Loucy (cell line): ENCODE measurements at regions not wholly inside any gene's neighbourhood (a gene's known extent, or its start where the extent isn't known, plus 50 kb on each side); places are given as distances from the start of the nearest gene placed in this dataset.

ENCODE experiments used
- H2AFZ ChIP-seq: fragments of 200-600 bp; sonication (generic); 2 replicates; pipeline ENCODE4 v1.6.0; 2016; ENCODE audit warnings: antibody characterized with exemption, mild to moderate bottlenecking, low read length, moderate library complexity
- H3F3A ChIP-seq: fragments of 200-600 bp; 2 replicates; pipeline ENCODE4 v1.6.0; 2016; ENCODE audit warnings: antibody characterized with exemption, low read depth, mild to moderate bottlenecking
- H3K27me3 ChIP-seq: fragments of 200-600 bp; sonication (generic); 2 replicates; pipeline ENCODE4 v1.6.1; 2014; ENCODE audit warnings: low read length, mild to moderate bottlenecking; ENCODE audit not compliant: insufficient read depth, poor library complexity, severe bottlenecking
- H3K36me3 ChIP-seq: fragments of 200-600 bp; sonication (generic); 2 replicates; pipeline ENCODE4 v1.6.1; 2016; ENCODE audit warnings: low read length; ENCODE audit not compliant: insufficient read depth
- H3K4me1 ChIP-seq: fragments of 200-600 bp; sonication (generic); 2 replicates; pipeline ENCODE4 v1.5.1; 2014; ENCODE audit warnings: low read length, mild to moderate bottlenecking; ENCODE audit not compliant: insufficient read depth, poor library complexity, severe bottlenecking
- H3K4me2 ChIP-seq: fragments of 200-600 bp; sonication (generic); 2 replicates; pipeline ENCODE4 v1.6.0; 2014; ENCODE audit warnings: antibody characterized with exemption, low read length, low read depth, mild to moderate bottlenecking; ENCODE audit not compliant: poor library complexity, severe bottlenecking
- H3K4me3 ChIP-seq: fragments of 200-600 bp; sonication (generic); 2 replicates; pipeline ENCODE4 v1.5.1; 2014; ENCODE audit warnings: low read length, mild to moderate bottlenecking, mixed read lengths; ENCODE audit not compliant: poor library complexity, severe bottlenecking
- H3K79me2 ChIP-seq: fragments of 200-600 bp; sonication (generic); 2 replicates; pipeline ENCODE4 v1.6.1; 2014; ENCODE audit warnings: low read length; ENCODE audit not compliant: insufficient read depth
- H3K9ac ChIP-seq: fragments of 200-600 bp; sonication (generic); 2 replicates; pipeline ENCODE4 v1.6.0; 2014; ENCODE audit warnings: mild to moderate bottlenecking, low read depth, low read length, moderate library complexity; ENCODE audit not compliant: poor library complexity, severe bottlenecking
- H3K9me2 ChIP-seq: fragments of 200-600 bp; sonication (generic); replicated peaks from 2 replicates; pipeline ENCODE4 v1.6.1; 2016; ENCODE audit warnings: low read depth, low read length, mixed read lengths
- H3K9me3 ChIP-seq: fragments of 200-600 bp; sonication (generic); 2 replicates; pipeline ENCODE4 v1.6.1; 2014; ENCODE audit warnings: mild to moderate bottlenecking, antibody characterized with exemption, low read length, low read depth; ENCODE audit not compliant: insufficient read depth
- H4K20me1 ChIP-seq: fragments of 200-600 bp; sonication (generic); 2 replicates; pipeline ENCODE4 v1.6.0; 2014; ENCODE audit warnings: antibody characterized with exemption, low read length, mild to moderate bottlenecking; ENCODE audit not compliant: insufficient read depth, poor library complexity, severe bottlenecking
- CTCF ChIP-seq: fragments of 200-600 bp; sonication (generic); conservative IDR thresholded peaks from 2 replicates; pipeline ENCODE4 v1.5.1; 2014; ENCODE audit warnings: mild to moderate bottlenecking, antibody characterized with exemption, low read length
- EZH2phosphoT487 ChIP-seq: fragments of 200-600 bp; IDR thresholded peaks from 2 replicates; pipeline ENCODE4 v1.6.1; 2018; ENCODE audit warnings: antibody characterized with exemption, mild to moderate bottlenecking, moderate library complexity, borderline replicate concordance

GRCh38 chr17:77546772-77547241 lies 406.0 kb downstream of the SEC14L1 start:
- 0 out of 2 replicates have a peak, but pooled peaks cover 3% of the 10 kb centered on the region for H3K9me3 ChIP-seq
- H3K4me1 ChIP-seq, result peaks cover 44% of the 10 kb centered on the region
- no peaks in the 10 kb centered on the region for H3K27me3 ChIP-seq
- no peaks in the 10 kb centered on the region for H4K20me1 ChIP-seq
- H3K4me2 ChIP-seq, result no peak overlapping the region
- no peaks in the 10 kb centered on the region for H3K9me2 ChIP-seq
- no peaks in the 10 kb centered on the region for H3F3A ChIP-seq
- no peak for TF ChIP-seq CTCF
- TF ChIP-seq EZH2phosphoT487, result no peak
- no peak overlapping the region for H2AFZ ChIP-seq
- no peak overlapping the region for H3K4me3 ChIP-seq
- no peak overlapping the region for H3K9ac ChIP-seq
- H3K79me2 ChIP-seq, result no peaks in the 10 kb centered on the region
- H3K36me3 ChIP-seq, result no peaks in the 10 kb centered on the region

GRCh38 chr17:77548967-77549366 lies 408.2 kb downstream of the SEC14L1 start:
- Histone ChIP-seq H3K9ac (no peak overlapping the region), H3K9me2 (no peaks in the 10 kb centered on the region), H3K4me2 (no peak overlapping the region), H3K4me3 (no peak overlapping the region), H3K9me3 (0 out of 2 replicates have a peak, but pooled peaks cover 3% of the 10 kb centered on the region), H3K27me3 (no peaks in the 10 kb centered on the region), H2AFZ (no peak overlapping the region), H3F3A (no peaks in the 10 kb centered on the region), H3K36me3 (no peaks in the 10 kb centered on the region), H3K79me2 (no peaks in the 10 kb centered on the region), H3K4me1 (peaks cover 28% of the 10 kb centered on the region), H4K20me1 (no peaks in the 10 kb centered on the region)
- no peak for TF ChIP-seq CTCF
- no peak for TF ChIP-seq EZH2phosphoT487

GRCh38 chr17:77549726-77550366 lies 408.7 kb upstream of the TNRC6C start:
- Histone ChIP-seq H3K9me3 (0 out of 2 replicates have a peak, but pooled peaks cover 3% of the 10 kb centered on the region), H3K9ac (no peak overlapping the region), H4K20me1 (no peaks in the 10 kb centered on the region), H3K4me2 (no peak overlapping the region), H3K4me3 (no peak overlapping the region), H3K79me2 (no peaks in the 10 kb centered on the region), H3K4me1 (peaks cover 23% of the 10 kb centered on the region), H3K9me2 (no peaks in the 10 kb centered on the region), H3F3A (no peaks in the 10 kb centered on the region), H3K36me3 (no peaks in the 10 kb centered on the region), H2AFZ (no peak overlapping the region), H3K27me3 (no peaks in the 10 kb centered on the region)
- TF ChIP-seq EZH2phosphoT487 (no peak), CTCF (no peak)
